ENCODE measurements at regions not wholly inside any gene's neighbourhood (a gene's known extent, or its start where the extent isn't known, plus 50 kb on each side); places are given as distances from the start of the nearest gene placed in this dataset.

DNA sequence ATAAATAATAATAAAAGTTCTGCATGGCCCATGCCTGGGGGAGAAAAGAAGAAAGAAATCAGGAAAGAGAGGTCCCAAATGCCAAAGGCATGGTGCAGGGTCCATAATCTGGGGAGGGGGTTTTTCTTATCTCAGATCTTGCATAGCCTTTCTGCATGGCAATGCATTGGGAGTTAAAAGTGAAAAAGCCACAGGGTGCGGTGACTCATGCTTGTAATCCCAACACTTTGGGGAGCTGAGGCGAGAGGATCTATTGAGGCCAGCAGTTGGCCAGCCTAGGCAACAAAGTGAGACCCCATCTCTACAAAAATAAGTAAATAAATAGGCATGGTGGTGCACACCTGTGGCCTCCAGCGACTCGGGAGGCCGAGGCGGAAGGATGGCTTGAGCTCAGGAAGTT, 76.8 kb upstream of the GATA2 start:
- Histone ChIP-seq H3K27me3 (no peaks in the 10 kb centered on the region), H3K27ac (no peak overlapping the region), H3K4me1 (no peaks in the 10 kb centered on the region), H3K36me3 (no peaks in the 10 kb centered on the region), H3K4me3 (no peak overlapping the region), H3K9me3 (replicated peaks) (no peaks in the 10 kb centered on the region)
- DNase-seq = no peak

DNA sequence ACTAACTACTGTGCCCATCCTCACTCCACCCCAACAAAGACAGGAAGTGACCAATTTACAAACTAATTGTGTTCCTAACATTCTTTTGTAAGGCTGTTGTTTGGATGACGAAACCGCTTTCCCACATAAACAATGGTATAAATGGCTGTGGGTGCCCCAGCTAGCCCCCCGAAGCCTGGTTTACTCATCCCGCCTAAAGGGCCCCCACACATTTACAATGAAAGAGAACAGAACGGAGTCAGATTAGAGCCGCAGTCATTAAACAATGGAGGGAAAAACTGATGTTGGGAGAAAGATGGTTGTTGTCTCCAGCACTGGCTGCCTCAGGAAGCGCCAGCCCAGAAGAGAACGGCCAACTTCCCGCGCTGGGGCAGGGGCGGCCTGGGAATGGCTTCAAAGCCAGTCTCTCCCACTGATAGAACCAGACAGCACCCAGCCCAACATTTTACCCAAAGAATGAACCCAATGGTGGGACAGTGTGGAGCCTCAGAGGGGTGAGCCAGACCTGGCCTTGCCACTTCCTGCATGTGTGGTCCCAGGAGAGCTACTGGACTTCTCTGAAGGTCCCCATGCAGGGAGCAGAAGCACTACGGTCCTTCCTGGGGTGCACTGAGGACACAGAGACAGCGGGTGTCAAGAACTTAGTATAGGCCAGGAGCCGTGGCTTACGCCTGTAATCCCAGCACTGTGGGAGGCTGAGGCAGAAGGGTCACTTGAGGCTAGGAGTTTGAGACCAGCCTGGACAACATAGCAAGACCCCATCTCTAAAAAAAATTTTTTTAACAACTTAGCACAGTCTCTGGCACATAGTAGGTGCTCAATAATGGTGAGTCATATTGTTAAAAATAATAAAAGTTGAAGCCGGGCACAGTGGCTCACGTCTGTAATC, 75.8 kb upstream of the GATA2 start:
- H3K9me3 ChIP-seq (replicated peaks) = no peaks in the 10 kb centered on the region
- H3K36me3 ChIP-seq = no peaks in the 10 kb centered on the region
- no peak overlapping the region for H3K27ac ChIP-seq
- no peaks in the 10 kb centered on the region for H3K4me1 ChIP-seq
- no peaks in the 10 kb centered on the region for H3K27me3 ChIP-seq
- H3K4me3 ChIP-seq = no peak overlapping the region
- DNase-seq = no peak

DNA sequence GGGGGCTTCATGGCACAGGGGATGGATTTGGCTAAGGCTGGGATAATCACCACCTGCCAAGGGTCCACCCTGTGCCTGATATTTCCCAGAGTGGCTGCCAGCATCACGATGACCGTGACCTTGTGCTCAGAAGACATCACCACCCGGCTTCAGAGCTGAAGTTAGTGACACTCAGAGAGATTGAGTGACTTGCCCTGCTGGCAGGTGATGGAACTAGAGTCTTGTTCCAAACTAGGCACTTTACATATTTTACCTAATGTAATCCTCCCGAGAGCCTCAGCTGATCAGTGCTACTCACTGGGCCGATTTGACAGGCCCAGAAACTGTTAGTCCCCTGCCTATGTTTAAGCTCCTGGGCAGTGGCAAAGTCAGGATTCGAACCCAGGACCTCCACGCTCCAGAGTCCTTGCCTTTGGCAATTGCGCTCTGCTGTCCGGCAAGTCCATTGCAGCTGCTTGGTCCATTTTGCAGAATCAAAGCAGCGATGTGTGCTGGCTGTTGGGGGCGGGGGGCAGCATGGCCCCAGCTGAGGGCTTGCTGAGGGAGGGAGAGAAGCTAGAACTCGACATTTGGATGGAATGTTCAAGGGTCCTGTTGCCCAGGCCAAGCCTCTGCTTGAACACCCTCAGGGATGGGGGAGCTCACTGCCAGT, 74.8 kb upstream of the GATA2 start:
- H3K27ac ChIP-seq = no peak overlapping the region
- DNase-seq = no peak

DNA sequence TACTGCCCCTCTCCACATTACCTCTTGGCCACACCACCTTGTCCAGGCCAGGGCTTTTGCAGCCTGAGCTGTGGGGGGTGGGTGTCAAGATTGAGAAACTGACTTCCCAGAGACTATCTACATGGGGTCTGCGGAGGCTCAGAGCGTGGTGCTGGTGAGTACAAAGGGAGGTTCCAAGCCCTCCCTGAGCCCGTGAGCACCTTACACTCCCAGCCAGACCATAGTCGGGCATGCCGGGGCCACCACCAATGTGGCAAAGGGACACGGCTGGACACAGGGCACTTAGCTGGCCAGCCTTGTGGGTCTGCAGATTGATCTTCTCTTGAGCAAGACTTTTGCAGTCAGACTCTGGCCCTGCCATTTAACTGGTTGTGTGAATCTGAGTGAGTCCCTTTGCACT, 74.1 kb upstream of the GATA2 start:
- H3K27ac ChIP-seq = no peak overlapping the region
- no peaks in the 10 kb centered on the region for H3K4me1 ChIP-seq
- no peaks in the 10 kb centered on the region for H3K27me3 ChIP-seq
- DNase-seq = no peak
- H3K9me3 ChIP-seq (replicated peaks) = no peaks in the 10 kb centered on the region
- no peak overlapping the region for H3K4me3 ChIP-seq
- H3K36me3 ChIP-seq = no peaks in the 10 kb centered on the region

More for the DNA sequence above, 74.8 kb upstream of the GATA2 start:
- H3K36me3 ChIP-seq = no peaks in the 10 kb centered on the region
- no peak overlapping the region for H3K4me3 ChIP-seq
- no peaks in the 10 kb centered on the region for H3K4me1 ChIP-seq
- H3K27me3 ChIP-seq = no peaks in the 10 kb centered on the region
- no peaks in the 10 kb centered on the region for H3K9me3 ChIP-seq (replicated peaks)

DNA sequence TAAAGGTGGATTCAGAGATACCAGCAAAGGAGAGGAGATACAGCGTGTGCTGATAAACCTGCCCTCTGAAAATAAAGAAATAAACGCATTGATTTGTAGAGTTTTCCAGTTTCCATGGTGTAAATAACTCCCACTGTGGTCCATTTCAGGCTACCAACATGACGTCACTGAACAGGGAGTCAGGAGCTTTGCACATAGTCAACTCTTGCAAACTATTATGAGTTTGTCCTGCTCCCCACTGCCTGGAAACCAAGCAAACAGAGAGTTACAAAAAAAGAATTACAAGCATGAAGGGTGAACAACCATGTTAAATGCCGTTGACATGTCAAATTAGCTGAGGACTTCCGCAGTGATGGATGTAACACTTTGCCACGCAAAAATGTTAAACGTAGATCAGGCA, 70.4 kb upstream of the GATA2 start:
- no peak overlapping the region for H3K27ac ChIP-seq
- no peak overlapping the region for H3K4me3 ChIP-seq
- H3K9me3 ChIP-seq (replicated peaks) = no peaks in the 10 kb centered on the region
- H3K27me3 ChIP-seq = no peaks in the 10 kb centered on the region
- no peak for DNase-seq
- H3K4me1 ChIP-seq = no peaks in the 10 kb centered on the region
- no peaks in the 10 kb centered on the region for H3K36me3 ChIP-seq

DNA sequence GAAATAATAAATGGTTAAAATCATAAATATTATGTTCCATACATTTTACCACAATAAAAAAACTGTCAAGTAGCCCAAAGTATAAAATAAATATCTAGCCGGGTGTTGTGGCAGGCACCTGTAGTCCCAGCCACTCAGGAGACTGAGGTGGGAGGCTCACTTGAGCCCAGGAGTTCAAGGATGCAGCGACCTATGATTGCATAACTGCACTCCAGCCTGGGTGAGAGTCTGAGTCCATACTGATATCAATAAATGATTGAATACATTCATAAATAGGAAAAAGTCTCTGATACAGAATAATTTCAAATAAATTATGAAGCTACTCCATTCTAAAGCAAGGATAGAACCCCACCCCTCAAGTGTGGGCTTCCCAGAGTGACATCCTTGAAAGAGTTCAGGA, 68.5 kb upstream of the GATA2 start:
- Histone ChIP-seq H3K9me3 (replicated peaks) (no peaks in the 10 kb centered on the region), H3K4me3 (no peak overlapping the region), H3K4me1 (peaks cover 8% of the 10 kb centered on the region), H3K27me3 (no peaks in the 10 kb centered on the region), H3K27ac (no peak overlapping the region), H3K36me3 (no peaks in the 10 kb centered on the region)
- DNase-seq = no peak

DNA sequence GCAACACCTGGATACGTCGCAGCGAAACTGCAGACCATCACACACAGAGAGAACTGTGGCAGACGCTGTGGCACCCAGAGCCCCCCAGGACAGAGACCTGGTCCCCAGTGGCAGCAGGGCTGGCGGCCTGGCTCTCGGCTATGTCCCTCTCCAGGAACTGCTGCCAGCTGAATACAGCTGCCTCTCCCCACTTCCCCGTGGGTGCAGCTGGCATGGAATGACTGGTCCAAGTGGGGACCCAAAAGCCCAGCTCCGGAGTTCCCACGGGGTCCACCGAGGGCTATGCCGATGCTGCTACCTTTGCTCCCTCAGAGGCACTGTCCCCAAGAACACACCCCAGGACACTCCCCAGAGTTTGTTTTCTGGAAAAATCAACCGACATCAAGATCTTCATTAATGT, 67.8 kb upstream of the GATA2 start:
- Histone ChIP-seq H3K27ac (no peak overlapping the region), H3K36me3 (no peaks in the 10 kb centered on the region), H3K4me1 (peaks cover 11% of the 10 kb centered on the region), H3K9me3 (replicated peaks) (no peaks in the 10 kb centered on the region), H3K4me3 (no peak overlapping the region), H3K27me3 (no peaks in the 10 kb centered on the region)
- DNase-seq = no peak

DNA sequence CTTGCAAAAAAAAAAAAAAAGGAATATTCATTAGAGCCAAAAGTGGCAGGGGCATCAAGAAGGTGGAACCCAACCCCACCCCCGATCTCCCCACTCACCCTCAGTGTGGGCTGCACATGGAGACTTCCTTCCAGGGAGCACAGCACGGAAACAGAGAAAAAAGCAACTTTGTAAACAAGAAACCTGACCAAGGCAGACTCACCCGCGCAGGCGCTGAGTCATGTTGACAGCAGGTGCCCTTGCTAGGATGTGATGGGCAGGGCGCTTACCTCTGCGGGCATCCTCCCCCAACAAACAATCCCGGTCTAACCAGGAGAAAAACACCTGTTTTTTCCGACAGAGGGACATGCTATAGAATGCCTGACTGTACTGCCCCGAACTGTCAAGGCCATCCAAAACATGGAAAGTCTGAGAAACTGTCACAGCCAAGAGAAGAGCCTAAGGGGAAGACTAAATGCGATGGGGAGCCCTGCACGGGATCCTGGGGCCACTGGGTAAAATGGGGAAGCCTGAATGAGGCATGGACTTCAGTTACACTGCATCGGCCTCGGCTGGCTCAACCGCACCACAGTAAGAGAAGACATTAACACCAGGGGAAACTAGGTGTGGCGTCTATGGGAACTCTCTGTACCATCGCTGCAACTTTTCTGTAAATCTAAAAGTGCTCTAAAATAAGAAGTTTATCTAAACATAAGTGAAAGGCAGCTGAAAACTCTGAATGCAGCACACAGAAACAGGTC, 66.7 kb upstream of the GATA2 start:
- Histone ChIP-seq H3K27ac (no peak overlapping the region), H3K36me3 (no peaks in the 10 kb centered on the region), H3K4me3 (no peak overlapping the region), H3K27me3 (no peaks in the 10 kb centered on the region), H3K9me3 (replicated peaks) (no peaks in the 10 kb centered on the region), H3K4me1 (peaks cover 11% of the 10 kb centered on the region)
- no peak for DNase-seq

DNA sequence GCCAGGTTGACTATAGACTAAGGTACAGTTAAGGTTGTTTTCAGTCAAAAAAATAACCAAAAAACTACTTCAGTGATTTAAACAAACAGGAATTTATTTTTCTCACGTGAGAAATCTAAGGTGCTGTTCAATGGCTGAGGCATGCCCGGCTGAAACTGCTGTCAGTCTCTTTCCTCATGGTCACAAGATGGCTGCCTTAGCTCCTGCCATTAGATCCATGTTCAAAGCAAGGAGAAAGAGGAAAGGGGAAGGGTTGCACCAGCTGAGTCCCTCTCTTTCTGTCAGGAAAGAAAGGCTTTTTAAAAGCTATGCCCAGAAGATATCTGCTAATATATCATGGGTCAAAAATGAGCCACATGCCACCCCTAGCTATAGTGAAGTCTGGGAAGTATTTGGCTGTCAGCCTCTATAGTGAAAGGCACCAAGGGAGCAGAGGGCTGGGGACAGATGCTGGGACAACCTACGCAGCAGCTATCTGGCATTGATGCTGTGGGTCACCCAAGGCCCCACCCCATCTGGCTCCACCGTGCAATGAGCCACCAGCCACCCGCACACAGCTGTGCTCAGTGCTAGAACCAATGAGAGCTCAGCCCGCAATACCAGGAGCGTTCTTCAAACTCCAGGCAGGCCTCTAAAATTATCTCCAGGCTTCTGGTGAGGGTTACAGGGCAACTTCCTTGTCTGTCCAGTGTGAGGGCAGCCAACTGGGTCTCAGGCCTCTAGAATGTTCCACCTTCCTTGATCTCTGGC, 64.7 kb upstream of the GATA2 start:
- DNase-seq = no peak
- Histone ChIP-seq H3K36me3 (no peaks in the 10 kb centered on the region), H3K27me3 (no peaks in the 10 kb centered on the region), H3K27ac (no peak overlapping the region), H3K4me3 (no peak overlapping the region), H3K9me3 (replicated peaks) (no peaks in the 10 kb centered on the region), H3K4me1 (peaks cover 14% of the 10 kb centered on the region)

DNA sequence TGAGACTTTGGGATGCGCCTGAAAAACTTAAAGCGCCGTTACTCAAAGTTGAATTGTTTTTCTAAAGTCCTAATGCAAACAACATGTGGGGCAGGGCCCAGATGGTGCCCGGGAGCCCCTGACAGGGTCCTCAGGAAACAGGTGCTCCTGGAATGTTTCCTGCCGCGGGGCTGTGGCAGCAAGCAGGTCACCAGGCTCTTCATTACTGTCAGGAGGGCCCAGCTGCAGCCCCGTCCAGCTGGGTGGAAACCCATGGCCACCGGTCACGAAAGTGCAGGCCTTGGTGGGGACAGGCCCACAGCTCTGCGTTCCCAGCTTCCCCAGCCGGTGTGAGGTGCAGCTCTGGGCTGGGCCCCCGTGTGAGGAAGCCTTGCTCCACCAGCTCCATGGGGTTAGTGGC, 63.9 kb upstream of the GATA2 start:
- Histone ChIP-seq H3K27me3 (no peaks in the 10 kb centered on the region), H3K4me1 (peaks cover 22% of the 10 kb centered on the region), H3K9me3 (replicated peaks) (no peaks in the 10 kb centered on the region), H3K36me3 (no peaks in the 10 kb centered on the region), H3K4me3 (no peak overlapping the region), H3K27ac (no peak overlapping the region)
- peak in 1 of 2 experiments; percentile 45 for DNase-seq

DNA sequence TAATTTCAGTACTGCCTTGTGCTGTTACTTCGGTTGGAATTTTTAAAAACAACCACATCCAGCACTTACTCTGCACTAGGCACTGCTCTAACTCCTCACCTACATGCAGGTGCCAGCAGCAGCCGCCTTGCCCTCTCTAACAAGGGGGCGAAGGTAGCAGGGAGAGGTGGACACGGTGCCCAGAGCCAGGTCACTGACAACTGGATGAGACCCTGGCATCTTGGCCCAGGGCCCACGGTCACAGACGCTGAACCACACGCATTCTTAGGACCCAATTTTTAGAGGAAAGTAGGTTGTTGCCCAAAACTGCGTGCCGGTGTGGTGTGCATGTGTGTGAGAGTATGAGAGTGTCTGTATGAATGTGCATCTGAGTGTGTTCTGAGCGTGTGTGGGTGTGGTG, 63.4 kb upstream of the GATA2 start:
- H3K27ac ChIP-seq = no peak overlapping the region
- DNase-seq = no peak
- H3K4me3 ChIP-seq = no peak overlapping the region
- peaks cover 26% of the 10 kb centered on the region for H3K4me1 ChIP-seq
- H3K9me3 ChIP-seq (replicated peaks) = no peaks in the 10 kb centered on the region
- no peaks in the 10 kb centered on the region for H3K36me3 ChIP-seq
- H3K27me3 ChIP-seq = no peaks in the 10 kb centered on the region

DNA sequence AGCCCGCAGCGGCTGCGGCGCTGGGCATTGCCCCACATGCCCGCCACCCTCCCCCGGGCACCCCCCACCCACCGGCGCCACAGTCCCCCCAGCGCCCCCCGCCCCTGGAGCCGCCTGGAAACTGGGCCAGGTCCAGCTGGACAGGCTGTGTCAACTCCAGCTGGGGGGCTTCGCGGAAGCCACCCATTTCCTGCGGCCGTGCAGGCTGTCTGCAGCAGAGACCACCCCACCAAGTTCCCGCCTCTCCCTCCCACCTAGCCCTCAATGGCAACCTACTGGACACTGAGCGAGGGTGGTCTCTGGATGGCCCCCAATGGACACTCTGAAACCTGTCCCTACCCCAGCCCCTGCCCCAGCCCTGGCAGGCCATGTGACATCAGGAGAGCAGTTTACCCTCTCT, 62.8 kb upstream of the GATA2 start:
- no peaks in the 10 kb centered on the region for H3K36me3 ChIP-seq
- DNase-seq = no peak
- no peak overlapping the region for H3K27ac ChIP-seq
- no peaks in the 10 kb centered on the region for H3K27me3 ChIP-seq
- H3K4me3 ChIP-seq = no peak overlapping the region
- peaks cover 26% of the 10 kb centered on the region for H3K4me1 ChIP-seq
- H3K9me3 ChIP-seq (replicated peaks) = no peaks in the 10 kb centered on the region

DNA sequence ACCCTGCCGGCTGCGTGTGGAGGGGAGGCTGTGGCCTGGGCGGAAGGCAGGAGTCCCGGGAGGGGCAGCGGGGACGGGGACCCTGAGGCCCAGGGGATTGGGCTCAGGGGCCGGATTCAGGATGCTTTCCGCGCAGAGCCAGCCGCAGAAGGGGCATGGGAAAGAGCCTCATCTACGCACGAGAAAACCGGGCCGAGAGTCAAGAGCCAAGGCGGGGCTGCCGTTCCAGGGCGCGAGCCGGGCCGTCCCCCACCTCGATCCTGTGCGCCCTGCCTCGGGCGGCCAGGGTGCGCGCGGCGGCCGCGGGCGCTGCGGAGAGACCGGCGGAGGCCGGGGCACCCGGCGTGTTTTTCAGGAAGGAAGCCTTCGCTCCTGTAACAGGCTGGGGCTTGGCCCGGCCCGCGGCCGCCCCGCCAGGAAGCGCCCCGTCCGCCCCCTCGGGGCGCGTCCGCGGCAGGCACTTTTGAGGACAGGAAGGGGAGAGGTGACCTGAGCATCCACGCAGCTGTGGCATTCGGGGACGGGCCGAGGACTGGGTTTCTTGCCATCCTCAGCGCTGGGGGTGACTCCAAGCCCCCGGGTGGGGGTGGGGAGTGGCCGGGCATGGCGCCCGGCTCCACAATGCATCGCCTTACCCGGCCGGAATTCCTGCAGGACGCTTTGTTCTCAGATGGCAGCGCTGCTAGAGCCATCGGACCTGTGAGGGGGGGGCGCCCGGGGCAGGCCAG, 62.3 kb upstream of the GATA2 start:
- no peak overlapping the region for H3K4me3 ChIP-seq
- no peaks in the 10 kb centered on the region for H3K36me3 ChIP-seq
- H3K27me3 ChIP-seq = no peaks in the 10 kb centered on the region
- H3K27ac ChIP-seq = no peak overlapping the region
- no peak for DNase-seq
- no peaks in the 10 kb centered on the region for H3K9me3 ChIP-seq (replicated peaks)
- peaks cover 26% of the 10 kb centered on the region for H3K4me1 ChIP-seq

DNA sequence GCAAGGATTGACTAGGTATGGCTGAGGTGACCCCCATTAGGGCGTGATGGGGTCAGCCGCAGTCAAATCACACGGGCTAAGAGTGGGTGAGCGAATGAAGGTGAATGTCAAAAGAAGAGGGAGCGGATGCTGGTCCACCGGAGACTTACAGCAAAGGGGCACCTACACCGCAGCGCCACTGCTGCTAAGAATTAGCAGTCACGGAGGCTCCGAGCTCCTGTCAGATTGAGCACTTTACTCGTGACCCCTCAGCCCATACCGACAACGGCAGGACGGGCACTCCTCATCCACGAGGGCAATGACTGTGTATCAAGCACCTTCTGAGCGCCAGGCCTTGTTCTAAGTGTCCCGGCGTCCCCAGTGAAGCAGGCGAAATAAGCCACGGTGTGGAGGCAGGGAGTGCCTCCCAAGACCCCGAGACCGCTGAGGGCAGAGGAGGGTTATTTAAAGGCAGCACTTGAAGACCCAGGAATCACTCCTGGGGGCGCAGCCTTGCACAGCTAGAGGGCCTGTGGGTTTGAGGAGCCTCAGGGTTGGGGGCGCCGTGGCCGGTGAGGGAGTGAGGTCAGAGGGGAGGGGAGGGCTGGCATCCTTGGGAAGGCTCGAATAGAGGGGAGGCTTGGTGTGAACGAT, 61.6 kb upstream of the GATA2 start:
- no peaks in the 10 kb centered on the region for H3K27me3 ChIP-seq
- no peaks in the 10 kb centered on the region for H3K9me3 ChIP-seq (replicated peaks)
- H3K27ac ChIP-seq = no peak overlapping the region
- no peak overlapping the region for H3K4me3 ChIP-seq
- peaks cover 28% of the 10 kb centered on the region for H3K4me1 ChIP-seq
- no peak for DNase-seq
- H3K36me3 ChIP-seq = no peaks in the 10 kb centered on the region

Data from SJCRH30 (cell line).